ENCODE measurements at regions not wholly inside any gene's neighbourhood (a gene's known extent, or its start where the extent isn't known, plus 50 kb on each side); places are given as distances from the start of the nearest gene placed in this dataset.
"Not testable (repeated sequence)": the region's sequence is repeated elsewhere in the genome, so short reads cannot be mapped to it uniquely, and the experiment has no call there.

DNA sequence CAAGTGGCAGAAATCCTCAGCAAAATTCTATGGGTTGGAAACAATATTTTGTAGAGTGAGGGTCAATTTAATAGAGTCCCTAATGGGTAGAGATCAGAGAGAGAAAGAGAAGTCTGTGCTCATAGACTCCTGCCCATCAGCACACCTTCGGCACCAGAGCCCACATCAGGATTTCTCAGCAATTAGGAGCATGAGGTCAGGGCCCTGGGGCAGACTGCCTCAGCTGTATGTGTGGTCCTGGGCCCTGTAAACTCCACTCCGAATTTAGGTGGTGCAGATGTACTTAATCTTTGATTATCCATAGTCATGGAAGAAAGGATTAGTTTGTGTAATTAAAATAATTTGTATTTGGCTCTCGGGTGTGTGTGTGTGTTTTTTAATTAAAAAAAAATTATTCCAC is 372.6 kb downstream of the AEBP2 start:
- TF ChIP-seq, protein P1, sequence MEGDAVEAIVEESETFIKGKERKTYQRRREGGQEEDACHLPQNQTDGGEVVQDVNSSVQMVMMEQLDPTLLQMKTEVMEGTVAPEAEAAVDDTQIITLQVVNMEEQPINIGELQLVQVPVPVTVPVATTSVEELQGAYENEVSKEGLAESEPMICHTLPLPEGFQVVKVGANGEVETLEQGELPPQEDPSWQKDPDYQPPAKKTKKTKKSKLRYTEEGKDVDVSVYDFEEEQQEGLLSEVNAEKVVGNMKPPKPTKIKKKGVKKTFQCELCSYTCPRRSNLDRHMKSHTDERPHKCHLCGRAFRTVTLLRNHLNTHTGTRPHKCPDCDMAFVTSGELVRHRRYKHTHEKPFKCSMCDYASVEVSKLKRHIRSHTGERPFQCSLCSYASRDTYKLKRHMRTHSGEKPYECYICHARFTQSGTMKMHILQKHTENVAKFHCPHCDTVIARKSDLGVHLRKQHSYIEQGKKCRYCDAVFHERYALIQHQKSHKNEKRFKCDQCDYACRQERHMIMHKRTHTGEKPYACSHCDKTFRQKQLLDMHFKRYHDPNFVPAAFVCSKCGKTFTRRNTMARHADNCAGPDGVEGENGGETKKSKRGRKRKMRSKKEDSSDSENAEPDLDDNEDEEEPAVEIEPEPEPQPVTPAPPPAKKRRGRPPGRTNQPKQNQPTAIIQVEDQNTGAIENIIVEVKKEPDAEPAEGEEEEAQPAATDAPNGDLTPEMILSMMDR (IDR thresholded peaks at IDR 0.05; ENCODE audit: low read depth, low read length, missing control alignments), result no peak
- no peak for DNase-seq (ENCODE audit: extremely low read depth, low read depth)

DNA sequence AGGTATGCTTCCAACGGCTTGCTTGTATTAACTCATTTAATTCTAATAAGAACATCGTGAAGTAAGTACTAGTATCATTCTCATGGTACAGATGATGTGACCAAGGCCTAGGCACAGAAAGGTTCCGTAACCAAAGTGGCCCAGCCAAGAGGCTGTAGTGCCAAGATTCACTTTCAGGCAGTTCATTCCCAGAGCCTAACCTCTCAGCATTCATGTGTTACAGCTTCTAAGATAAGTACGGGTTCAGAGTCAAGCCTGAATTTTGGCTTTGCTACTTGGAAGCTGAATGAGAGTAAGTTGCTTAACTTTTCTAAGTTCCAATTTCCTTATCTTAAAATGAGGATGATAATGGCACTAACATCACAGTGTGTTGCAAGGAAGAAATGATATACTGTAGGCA is 379.9 kb downstream of the AEBP2 start:
- DNase-seq (ENCODE audit: extremely low read depth, low read depth), result no peak
- TF ChIP-seq, protein P1 (IDR thresholded peaks at IDR 0.05; ENCODE audit: low read depth, low read length, missing control alignments), result no peak

More for the DNA sequence above, 372.6 kb downstream of the AEBP2 start:
- no peak overlapping the region for H3K4me3 ChIP-seq (replicated peaks; ENCODE audit: low read depth, low read length)

DNA sequence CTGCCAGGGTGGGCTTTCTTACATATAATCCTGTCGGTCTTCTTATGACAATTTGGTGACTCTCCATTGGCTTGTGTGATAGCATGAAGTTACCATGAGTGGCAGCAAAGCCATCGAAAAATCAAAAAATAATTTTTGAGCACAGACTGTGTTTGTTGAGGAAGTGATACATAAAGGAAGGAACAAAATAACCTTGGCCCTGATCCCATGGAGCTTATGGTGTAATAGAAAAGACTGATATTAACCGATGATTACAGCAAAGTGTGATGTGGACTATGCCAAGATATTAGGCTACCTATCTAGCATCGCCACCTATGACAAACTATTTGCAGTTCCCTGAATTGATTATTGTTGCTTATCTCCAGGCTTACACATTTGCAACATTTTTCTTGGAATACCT is 383.2 kb downstream of the AEBP2 start:
- TF ChIP-seq, protein P1 (IDR thresholded peaks at IDR 0.05; ENCODE audit: low read depth, low read length, missing control alignments), result no peak
- DNase-seq (ENCODE audit: extremely low read depth, low read depth), result no peak
- H3K4me3 ChIP-seq (replicated peaks; ENCODE audit: low read depth, low read length), result no peak overlapping the region

More for the DNA sequence above, 379.9 kb downstream of the AEBP2 start:
- no peak overlapping the region for H3K4me3 ChIP-seq (replicated peaks; ENCODE audit: low read depth, low read length)

DNA sequence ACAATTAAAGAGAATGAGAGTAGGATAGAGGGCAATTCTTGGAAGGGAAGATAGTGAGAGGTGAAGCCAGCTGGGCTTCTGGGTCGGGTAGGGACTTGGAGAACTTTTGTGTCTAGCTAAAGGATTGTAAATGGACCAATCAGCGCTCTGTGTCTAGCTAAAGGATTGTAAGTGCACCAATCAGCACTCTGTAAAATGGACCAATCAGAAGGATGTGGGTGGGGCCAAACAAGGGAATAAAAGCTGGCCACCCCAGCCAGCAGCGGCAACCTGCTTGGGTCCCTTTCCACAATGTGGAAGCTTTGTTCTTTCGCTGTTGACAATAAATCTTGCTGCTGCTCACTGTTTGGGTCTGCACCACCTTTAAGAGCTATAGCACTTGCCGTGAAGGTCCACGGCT is 384.0 kb downstream of the AEBP2 start:
- not testable (repeated sequence) for H3K4me3 ChIP-seq (replicated peaks; ENCODE audit: low read depth, low read length); DNase-seq (ENCODE audit: extremely low read depth, low read depth)

DNA sequence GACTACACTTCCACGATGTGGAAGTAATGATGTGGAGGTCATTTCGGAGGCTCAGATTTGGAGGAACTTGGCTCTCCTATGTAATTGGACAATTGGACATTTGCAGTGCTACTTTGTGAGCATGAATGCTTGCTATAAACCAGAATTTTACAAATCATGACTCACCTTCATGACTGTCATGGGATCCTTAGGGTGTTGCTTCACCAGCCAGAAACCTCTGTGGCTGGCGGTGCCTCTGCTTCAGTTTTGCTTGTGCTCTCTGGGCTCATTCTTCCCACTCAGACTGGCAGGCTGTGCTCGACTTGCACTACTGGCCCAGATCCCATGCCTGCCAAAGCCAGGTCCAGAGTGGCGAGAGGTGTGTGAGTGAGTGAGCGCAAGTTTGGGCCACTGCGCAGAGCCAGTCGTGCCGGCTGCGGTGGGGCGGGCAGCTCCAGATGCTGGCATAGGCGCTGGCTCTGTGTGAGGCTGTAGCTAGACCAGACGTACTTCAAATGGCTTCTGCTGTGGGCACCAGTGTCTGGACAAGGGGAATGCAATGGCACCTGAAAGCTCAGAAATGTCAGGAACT is 387.8 kb downstream of the AEBP2 start:
- TF ChIP-seq, protein P1 (IDR thresholded peaks at IDR 0.05; ENCODE audit: low read depth, low read length, missing control alignments), result no peak
- no peak overlapping the region for H3K4me3 ChIP-seq (replicated peaks; ENCODE audit: low read depth, low read length)
- DNase-seq (ENCODE audit: extremely low read depth, low read depth), result no peak

DNA sequence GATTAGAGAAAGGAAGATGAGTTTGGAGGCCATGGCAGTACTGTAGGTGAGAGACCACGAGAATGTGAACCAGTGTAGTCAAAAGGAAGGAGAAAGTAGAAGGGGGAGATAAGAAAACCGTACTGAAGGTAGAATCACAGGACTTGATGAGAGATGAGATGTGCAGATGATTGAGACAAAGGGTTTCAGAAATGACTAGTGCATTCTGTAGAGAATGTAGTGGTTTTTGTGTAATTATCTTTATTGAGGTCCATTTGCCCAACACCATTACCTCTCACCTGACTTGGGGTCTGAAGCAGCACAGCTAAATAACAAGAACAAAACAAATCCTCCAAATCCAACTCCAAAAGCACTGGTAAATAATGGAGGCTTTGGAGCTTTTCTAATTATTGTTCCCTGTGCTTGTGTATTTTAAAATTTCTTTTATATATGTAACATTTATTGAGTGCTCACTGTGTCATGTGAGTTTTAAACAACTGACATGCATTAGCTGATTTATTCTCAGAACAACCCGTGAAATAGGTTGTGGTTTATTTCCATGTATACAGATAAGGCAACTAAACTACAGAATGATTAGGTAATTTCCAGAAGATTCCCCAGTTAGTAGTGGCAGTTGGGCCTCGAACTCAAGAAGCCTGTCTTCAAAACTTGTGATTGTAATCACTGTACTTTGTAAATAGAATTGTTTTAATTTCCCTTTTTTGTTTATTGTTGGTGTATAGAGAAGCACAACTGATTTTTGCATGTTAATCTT is 390.0 kb downstream of the AEBP2 start:
- H3K4me3 ChIP-seq (replicated peaks; ENCODE audit: low read depth, low read length), result no peak overlapping the region
- no peak for DNase-seq (ENCODE audit: extremely low read depth, low read depth)
- TF ChIP-seq, protein P1 (IDR thresholded peaks at IDR 0.05; ENCODE audit: low read depth, low read length, missing control alignments), result no peak

DNA sequence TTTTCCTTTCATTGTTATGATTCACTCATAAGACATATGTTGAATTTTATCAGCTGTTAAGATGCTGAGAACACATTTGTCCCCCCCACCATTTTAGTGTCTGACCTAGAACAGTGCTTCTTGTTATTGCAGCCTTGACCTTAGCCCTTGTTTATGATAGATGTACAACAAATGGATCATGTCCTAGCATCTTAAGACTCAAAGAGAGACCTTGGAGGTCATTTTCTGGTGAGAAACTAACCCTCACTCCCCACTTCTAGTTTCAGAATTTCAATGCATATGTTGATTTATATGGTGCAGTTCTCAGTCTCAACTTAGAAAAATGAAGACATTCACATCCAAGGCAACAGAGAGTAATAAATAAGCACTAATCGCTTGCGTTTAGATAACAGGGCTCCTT is 391.2 kb downstream of the AEBP2 start:
- no peak for DNase-seq (ENCODE audit: extremely low read depth, low read depth)
- TF ChIP-seq, protein P1 (IDR thresholded peaks at IDR 0.05; ENCODE audit: low read depth, low read length, missing control alignments), result no peak
- H3K4me3 ChIP-seq (replicated peaks; ENCODE audit: low read depth, low read length), result no peak overlapping the region

All from HFF-Myc (cell line).